Suppressor macrophage treated with lipopolysaccharide for 4 hours (primary cell): ENCODE measurements at regions not wholly inside any gene's neighbourhood (a gene's known extent, or its start where the extent isn't known, plus 50 kb on each side); places are given as distances from the start of the nearest gene placed in this dataset.

ENCODE experiments used
- DNase-seq: peaks from one replicate; pipeline ENCODE4 v3.0.0-alpha.2; 2020

DNA sequence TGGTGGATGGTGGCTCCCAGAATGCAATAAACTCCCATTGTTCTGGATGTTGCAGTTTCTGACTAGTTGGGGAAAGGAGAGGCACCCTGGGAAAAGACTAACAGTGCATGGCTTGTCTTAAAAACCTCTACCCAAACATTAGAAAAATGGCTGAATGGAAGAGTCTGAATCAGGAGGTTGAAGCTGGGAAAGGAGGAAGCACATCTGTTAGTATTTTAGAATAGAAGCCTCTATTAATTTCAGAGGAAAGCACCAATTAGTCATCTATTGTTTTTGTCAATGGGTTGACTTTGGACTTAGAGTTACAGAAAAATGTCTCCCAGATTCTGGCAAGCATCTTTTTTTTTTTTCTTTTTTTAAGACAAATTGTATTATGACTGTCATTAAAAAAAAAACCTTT lies 56.1 kb upstream of the ELMO1 start:
- DNase-seq, result no peak

DNA sequence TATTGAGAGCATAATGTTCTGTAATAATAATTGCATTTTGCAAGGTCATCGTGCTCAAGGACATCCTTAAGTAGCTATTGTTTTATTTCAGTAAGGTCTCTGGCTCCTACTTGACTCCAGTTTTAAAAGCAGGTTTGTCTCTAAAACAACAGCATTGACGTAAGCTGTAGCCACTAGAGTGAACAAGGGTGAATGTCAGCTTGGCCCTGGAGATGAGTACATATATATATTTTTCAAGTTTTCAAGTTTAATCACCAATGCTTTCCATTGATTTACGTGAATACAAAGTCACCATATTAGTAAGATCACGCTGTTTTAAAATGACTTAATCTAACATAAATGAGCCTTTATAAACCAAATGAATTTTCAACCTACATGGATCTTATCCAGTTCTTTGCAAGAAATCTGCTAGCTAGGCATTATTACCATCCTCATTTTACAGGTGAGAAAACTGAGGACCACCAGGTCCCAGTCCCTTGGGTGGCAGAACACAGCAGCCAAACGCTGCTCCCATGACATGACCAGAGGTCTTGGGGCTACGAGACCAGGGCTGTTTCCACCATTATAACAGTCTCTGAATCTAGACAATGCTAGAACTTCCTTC lies 57.2 kb upstream of the ELMO1 start:
- DNase-seq, result no peak

DNA sequence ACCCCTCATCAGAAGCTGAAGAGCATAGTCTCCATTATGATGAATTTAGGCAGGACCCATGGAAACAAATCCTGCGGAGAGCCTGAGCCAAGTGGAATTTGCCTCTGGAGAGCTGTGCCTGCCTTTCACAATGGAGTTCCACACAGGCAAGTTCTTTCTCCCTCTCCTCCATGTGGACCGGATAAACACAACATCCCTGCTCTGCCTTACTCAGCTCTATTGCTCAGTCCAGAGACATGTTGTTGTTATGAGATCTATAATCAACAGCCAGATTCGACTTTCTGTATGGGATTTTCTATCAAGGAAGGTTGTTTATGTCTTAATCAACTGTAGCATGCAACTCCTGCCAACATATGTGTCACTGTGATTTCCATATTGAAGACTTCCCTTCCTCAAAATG lies 59.5 kb upstream of the ELMO1 start:
- no peak for DNase-seq

DNA sequence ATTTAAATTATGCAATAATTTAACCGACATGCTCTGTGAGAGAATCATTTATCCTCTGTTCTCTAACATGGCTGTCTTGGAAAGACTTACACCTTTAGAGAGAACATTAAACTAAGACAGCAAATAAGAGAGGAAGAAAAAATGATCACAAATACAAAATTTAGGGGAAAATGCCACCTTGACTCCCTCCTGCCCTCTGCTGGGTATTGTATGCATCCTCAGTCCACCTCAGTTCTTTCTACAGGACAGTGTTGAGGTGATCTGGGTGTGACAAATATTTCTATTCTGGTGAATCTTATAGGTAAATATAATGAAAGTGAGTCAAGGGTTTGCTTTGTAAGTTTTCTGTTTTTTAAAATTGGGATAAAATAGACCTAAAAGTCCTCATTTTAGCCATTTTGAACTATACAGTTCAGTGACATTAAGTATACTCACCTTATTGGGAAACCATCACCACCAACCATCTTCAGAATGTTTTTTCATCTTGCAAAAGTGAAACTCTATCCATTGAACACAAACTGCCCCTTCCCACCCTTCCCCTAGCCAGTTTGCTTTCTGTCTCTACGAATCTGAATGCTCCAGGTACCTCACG lies 61.5 kb upstream of the ELMO1 start:
- DNase-seq, result peak; percentile 33

DNA sequence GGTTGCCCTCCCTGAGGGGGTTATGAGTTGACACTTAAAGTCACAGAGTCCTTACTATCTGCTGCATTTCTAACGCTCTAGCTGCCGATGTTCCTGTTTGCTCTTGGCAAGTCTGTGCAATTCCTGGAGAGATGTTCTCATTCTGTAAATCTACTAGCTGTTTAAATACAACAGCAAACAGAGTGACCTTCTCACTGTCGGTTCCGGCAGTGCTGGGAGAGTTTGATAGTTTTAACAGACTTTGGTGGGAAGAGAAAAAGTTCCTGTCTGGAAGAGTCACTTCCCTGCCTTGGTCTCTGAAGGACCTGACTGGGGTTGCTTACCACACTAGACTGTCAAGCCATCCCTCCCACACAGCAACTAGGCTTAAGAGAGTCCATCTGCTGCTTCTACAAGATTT lies 63.3 kb upstream of the ELMO1 start:
- DNase-seq, result no peak

DNA sequence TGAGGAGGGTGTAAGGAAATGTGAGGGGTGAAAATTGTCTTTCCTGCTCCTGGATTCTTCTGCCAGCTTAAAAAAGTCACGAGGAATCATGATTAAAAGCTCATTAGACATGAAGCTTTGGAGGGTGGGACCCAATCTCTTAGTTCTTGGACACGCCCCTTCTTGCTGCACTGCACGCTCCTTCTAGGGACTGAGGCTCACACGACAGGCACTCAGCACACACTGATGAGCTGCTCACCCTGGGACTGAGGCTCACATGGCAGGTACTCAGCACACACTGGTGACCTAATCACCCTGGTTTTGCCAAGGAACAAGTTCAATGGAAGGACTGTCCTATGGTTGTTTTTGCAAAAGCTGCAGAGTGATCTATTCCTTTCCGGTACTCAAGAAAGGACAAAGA lies 65.8 kb upstream of the ELMO1 start:
- DNase-seq, result no peak

DNA sequence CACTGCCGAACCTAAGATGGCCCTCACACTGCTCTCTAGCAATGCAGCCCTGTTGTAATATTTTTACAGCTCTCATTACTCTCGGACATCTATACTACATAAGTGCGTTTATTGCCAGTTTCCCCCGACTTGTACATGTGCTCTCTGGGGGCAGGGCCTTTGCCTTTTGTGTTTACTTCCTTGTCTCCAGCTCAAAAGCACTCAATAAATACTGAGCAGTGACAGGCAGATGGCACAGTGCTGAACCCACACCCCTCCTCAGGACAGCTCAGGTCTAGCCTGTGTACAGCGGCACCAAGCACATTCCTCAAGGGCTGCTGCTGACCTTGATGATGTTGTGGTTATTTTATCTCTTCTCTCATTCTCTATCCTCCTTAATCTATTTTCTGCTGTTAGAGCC lies 68.0 kb upstream of the ELMO1 start:
- no peak for DNase-seq

DNA sequence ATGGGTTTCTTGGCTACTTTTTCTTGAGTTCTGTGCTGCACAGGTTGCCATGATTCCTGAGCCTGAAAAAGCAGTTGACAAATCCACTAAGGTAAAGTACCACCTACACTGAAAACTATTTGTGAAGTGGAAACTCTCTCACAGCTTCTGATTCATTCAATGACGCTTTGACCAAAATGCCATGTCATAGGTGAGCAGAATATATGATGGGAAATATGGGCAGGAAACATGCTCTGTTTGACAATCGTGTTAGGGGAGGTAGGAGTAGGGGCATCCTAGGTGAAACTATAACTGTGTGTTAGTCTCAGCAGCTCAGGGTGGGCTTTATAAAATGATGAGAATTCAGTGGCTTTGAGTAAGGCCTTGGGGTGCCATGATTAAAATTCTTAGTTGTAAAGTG lies 69.6 kb upstream of the ELMO1 start:
- DNase-seq, result no peak

DNA sequence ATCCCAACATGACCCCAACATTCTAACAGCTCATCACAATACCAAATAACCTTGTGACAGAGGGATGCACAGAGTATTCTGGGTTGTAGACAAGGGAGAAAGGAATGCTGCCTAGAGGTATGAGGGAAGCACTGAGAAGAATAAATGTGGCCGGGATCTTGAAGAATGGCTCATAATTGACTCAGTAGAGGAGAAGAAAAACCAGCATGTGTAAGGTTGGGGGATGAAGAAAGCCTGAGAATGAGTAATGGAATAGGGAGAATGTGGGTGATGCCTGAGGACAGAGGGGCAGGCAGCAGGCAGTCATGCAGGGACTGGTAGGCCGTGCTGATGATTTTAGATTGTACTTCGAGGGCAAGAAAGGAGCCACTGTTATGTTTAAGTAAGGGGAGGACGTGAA lies 75.4 kb upstream of the ELMO1 start:
- DNase-seq, result no peak

DNA sequence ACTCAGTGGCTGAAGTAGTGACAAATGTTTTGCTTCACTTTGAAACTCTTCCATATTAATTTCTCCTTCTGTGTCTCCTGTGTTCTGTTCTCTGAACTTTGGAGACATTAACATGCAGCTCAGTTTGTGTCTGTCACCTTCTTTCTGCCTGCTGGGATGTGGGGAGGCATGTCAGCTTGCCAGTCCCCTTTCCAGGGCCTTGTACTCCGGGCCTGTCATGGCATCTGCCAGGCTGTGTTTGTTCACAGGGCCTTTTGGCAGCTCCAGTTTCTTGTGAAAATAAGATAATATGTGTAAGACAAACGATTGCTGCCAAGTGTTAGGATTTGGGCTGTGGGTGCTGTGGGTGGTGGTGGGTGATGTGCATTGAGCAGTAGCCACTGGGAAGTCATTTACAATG lies 76.1 kb upstream of the ELMO1 start:
- DNase-seq, result no peak

DNA sequence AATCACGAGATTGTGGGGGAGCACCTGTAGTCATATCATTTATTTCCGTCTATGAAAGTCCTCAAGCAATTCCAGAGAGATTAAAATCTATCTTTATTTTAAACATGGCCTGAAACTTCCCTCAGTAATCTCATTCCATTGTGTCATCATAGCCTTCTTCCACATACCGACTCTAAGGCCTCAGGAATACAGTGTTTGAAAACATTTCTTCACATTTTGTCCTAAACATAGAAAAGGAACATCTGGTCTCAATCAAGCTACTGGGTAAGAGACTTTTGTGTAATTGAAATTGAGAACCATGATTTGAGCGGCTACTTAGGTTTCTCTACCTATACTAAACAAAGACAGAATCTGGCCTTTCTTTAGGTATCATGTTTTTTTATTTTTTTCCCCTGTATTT lies 78.0 kb upstream of the ELMO1 start:
- no peak for DNase-seq

DNA sequence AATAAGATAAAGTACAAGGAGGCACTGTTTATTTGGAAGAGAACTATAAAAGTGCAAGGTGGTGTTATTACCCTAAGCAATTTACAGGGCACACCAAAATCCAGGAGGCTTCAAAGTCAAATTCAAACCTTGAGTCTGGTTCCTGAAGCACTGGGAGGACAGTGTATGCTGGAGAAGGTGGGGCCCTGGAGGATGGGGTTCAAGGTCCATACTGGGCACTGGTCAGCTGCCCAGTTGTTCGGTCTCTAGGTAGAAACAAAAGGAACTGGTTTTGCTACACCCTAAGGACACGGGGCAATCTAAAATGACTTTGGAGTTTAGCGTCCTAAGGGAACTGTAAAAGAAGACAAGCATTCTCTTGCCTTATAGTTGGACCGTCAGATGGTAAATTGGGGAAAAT lies 78.4 kb upstream of the ELMO1 start:
- DNase-seq, result no peak

DNA sequence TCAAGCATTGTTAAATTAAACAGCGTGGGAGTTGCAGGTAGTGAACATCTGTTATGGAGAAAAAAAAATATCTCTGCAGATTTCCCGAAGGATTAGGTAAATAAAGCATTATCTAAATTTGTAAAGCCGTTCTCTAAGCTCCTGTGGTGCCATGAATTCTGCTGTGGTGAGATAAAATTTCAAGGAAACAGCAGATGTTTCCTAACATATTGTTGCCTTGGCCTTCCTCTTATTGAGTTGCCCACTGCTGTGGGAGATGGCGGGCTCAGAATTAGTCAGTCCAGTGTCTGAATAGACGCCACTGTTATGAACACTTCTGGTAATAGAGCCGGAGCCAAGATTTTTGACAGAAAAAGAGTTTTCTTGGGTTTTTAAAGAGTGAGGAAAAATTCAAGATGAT lies 82.6 kb upstream of the ELMO1 start:
- peak; percentile 30 for DNase-seq

DNA sequence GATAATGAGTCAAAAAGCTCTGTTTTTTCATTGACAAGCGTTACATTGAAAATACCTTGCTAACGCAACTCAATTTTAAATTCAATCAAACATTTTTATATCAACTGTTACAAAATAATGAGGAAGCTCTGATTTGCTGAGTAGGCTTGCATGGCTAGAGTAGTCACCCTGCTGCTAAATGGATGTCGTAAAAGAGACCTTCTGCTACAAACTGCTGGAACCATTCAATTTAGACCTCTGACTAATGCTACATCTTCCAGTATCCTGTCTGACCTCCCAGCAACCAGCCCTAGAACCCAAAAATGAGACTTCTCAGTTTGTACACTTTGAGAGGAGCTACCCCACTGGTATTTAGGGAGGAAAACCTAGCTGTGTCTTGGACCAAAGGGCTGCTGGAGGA lies 84.0 kb upstream of the ELMO1 start:
- peak; percentile 43 for DNase-seq

DNA sequence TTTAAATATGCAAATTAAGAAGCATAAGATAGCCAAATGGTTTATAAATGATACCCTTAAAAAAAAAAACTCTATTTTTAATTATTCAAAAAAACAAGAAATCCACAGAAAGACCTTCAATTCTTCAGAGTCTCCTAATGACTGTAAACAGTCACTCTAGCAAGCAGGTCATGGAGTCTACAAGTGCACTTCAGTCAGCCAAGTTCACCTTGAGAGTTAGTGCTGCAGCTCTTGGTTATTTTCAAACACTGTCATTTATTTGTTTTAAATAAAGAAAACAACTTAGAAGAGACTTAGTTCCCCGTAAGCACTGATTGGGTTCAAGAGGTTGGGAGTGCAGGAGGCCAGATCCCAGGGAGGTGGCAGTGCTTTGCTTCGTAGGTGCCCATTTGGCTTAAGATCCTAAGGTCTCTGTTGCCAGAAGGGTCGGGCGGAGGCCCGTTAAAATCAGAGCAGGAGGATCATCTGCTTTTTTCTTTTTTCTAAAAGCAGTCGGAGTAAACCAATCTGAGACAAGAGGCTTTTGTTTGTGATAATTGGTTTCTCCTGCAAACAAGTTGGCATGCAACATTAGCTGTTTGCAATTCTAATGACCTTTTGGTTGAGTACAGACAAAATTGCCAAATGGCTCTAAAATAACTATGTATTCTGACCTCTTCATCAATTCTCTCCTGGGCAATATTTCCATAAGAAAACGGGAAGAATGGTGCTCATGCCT lies 86.4 kb upstream of the ELMO1 start:
- DNase-seq, result no peak

DNA sequence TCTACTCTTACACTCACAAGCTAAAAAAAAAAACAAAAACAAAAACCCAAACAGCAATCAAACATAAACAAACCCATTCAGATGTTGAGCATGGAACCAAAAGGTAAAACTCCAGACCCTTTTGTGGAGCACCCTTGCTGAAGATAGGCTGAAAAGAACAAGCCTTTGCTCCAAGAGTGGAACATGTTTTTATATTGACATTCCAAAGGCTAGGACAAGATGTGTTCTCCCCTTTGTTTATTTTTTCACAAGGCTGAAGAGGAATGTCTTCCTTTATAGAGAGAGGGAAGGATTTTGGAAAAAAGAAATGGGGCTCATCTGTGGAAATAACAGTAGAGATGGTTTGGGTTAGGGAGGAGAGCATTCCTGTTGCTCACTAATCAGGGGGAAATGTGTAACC lies 87.2 kb upstream of the ELMO1 start:
- no peak for DNase-seq

DNA sequence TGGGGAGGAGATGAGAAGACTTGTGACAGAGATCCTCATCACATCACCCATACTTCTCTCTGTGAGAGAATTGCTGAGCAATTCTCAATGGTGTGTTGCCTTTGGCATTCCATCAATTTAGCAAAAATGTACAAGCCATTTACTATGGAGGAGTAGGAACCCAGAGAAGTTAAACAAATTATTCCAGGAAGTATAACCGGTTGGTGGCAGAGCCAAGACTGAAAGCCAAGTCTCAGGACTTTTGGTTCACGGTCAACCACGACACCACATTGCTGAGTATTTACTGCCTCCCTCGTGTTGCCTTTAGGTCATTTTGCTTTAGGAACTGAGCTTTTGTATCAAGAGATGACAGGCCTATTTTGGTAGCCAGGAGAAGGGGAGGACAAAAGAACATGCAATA lies 88.0 kb upstream of the ELMO1 start:
- no peak for DNase-seq

DNA sequence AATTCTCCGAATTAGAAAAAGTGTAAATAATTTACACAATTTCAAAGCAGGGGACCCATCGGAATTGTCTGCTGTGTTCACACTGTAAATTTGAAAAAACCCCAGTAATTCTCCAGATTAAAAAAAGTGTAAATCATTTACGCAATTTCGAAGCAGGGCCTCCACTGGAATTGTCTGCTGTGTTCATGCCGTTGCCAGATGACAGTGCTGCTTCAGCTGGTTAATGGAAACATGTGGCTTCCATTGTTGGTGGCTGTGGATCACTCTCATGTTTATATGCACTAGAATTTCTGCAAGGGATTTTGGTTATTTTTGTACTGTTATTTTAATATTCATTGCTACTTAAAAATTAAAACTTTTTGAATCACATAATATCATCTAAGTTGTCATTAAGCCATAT lies 88.8 kb upstream of the ELMO1 start:
- DNase-seq, result no peak

DNA sequence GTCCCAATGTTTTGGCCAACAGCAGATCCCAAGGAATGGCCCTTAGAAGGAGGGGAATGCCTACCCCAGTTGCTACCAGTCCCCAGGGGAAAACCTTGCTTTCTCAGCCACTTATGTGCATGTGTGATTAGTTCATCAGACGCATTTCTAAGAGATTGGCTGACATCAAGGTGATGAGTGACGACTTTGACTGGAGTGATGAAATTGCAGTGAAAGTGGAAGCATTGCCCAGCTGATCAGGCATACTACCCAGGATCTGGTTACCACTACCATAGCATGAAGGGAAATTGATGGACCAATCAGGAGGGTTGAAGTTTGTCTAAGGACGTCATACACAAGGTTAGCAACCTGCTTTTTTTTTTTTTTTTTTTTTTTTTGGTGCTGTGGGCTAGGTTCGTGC lies 90.3 kb upstream of the ELMO1 start:
- DNase-seq, result no peak

DNA sequence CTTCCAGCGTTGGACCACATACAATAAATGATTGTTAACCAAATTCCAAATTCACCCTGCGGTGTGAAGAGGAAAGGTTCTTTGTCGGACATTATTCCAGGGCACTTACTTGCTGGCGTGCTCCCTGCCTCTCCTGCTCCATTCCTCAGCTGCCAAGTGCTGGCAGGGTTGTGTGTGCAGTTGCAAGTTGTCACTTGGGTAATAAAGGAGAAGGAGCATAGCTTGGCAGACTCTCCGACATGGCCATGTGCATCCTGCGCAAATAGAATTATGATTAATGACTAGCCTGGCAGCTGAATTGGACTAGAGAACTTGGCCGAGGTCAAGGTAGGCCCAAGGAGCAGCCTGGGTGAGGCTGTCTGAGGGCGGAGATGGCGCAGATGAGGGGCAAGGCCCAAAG lies 92.3 kb upstream of the ELMO1 start:
- no peak for DNase-seq

DNA sequence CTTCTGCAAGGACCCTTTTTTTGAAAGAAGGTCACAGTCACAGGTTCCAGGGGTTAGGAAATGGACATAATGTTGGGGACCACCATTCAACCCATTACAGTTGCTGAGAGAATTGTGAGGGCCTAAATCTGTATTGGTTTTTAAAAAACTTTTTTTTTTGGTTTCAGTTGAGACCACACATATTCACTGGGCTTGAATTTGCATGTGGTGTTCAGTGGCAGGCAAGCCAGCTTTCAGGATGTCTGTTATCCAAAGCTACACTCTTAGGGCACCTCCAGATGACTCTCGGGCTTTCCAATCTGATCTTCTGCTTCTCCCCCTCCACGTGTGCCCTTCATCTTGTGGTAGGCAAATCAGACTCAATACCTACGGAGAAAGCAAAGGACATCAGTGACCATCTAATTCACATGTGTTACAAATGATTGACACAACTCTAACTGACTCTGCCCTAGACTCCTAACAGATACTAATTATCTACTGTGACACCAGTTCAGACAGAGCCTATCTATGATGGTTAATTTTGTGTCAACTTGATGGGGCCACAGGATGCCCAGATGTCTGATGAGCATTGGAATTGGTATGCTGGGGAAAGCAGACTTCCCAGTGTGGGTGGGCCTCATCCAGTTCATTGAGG lies 93.3 kb upstream of the ELMO1 start:
- DNase-seq, result no peak

DNA sequence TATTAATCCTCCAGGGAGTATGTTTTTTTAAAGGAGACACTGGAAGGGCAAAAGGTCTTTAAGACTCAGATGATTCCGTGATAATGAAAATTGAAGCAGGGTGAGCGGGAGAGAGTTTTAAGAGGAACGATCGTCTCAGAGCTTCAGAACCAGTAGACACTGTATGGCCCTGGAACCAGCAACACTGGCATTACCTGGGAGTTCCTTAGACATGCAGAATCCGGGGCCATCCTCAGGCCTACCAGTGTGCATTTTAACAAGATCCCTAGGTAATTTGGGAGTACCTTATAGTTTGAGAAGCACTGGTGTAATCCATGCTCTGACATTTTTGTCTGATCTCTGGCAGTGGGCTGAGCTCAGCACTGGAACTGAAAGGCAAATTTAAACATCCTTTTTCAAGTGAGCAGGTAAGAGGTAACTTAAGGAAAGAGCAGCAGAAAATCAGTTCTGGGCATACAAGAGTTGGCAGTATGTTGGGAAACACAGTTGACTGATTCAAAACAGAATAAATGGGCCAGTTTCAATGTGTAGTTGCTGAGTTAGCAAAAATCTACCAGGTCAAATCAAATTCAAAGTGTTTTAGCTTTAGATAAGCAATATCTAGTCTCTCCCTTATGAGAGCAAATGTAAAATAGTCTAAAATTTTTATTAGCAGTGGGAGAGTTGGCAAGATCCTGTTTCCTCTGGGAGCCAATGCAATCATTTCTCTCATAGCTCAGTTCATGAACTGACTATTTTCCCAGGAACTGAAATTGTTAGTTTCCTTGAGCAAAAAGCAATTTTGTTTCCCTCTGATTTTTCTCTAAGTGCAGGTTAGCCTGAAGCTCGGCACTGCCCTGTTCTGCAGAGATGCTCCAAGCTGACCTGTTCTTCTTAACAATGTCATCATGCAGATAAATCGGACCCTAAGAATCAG lies 97.2 kb upstream of the ELMO1 start:
- no peak for DNase-seq

DNA sequence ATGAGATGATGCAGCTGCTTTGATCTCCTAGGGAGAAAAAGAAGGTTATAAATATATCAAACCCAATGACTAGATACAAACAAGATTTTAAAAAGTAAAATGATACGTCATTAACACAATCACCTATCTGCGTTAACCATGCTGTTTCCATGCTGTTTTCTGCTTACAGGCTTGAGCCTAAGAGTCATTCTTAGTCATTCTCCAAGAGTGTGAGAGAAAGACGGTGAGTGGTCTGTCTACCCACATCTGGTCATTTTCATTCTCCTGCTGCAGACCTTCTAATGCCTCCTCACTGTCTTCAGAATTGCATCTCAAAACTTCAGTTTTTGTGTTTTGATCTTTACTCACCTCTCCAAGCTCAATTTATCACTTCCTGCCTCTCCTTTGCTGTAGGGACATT lies 98.0 kb upstream of the ELMO1 start:
- no peak for DNase-seq
